ENCODE measurements at regions not wholly inside any gene's neighbourhood (a gene's known extent, or its start where the extent isn't known, plus 50 kb on each side); places are given as distances from the start of the nearest gene placed in this dataset.

DNA sequence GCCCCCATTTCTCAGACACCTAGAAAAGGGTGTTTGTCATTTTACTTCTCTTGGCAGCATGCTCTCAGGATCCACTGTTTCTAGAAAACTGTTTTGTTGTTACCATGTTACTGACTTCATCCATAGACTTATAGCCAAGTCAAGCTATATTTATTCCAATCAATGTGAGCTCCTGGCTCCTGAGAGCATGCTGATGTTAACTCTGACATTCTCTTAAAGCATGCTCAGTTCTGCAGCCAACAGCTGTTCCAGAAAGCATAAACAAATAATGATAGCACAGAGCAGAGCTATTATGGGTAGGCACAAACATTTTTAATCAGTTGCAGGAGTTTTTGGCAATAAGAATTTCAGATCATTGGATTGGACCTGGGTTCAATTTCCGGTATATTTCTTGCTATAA, 92.4 kb upstream of the CEP85L start:
- TF ChIP-seq POLR2A (IDR thresholded peaks at IDR 0.05) = no peak
- TF ChIP-seq, protein P1, sequence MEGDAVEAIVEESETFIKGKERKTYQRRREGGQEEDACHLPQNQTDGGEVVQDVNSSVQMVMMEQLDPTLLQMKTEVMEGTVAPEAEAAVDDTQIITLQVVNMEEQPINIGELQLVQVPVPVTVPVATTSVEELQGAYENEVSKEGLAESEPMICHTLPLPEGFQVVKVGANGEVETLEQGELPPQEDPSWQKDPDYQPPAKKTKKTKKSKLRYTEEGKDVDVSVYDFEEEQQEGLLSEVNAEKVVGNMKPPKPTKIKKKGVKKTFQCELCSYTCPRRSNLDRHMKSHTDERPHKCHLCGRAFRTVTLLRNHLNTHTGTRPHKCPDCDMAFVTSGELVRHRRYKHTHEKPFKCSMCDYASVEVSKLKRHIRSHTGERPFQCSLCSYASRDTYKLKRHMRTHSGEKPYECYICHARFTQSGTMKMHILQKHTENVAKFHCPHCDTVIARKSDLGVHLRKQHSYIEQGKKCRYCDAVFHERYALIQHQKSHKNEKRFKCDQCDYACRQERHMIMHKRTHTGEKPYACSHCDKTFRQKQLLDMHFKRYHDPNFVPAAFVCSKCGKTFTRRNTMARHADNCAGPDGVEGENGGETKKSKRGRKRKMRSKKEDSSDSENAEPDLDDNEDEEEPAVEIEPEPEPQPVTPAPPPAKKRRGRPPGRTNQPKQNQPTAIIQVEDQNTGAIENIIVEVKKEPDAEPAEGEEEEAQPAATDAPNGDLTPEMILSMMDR (IDR thresholded peaks at IDR 0.05) = no peak
- TF ChIP-seq EP300 (IDR thresholded peaks at IDR 0.05) = no peak

All from ovary (tissue), 3 donors.